Keratinocyte (primary cell): ENCODE measurements at regions not wholly inside any gene's neighbourhood (a gene's known extent, or its start where the extent isn't known, plus 50 kb on each side); places are given as distances from the start of the nearest gene placed in this dataset.

Experiments
- EZH2 ChIP-seq: IDR thresholded peaks from one replicate; pipeline ENCODE4 v1.6.1; 2012; ENCODE audit warnings: inconsistent platforms, mild to moderate bottlenecking, low read length, moderate library complexity
- TF ChIP-seq, protein P1 (sequence below), 3 experiments: IDR thresholded peaks in 1 of 3; conservative IDR thresholded peaks in 1 of 3; optimal IDR thresholded peaks in 1 of 3; 2 replicates in 2 of 3; 3 replicates in 1 of 3; pipeline versions ENCODE3 to v1.5.1; 2011; ENCODE audit warnings: low read length in 3 of 3, mild to moderate bottlenecking in 3 of 3, moderate library complexity in 2 of 3, control low read depth in 1 of 3, inconsistent platforms in 1 of 3; ENCODE audit not compliant: insufficient read depth in 2 of 3; ENCODE audit errors: extremely low read depth in 1 of 3

DNA sequence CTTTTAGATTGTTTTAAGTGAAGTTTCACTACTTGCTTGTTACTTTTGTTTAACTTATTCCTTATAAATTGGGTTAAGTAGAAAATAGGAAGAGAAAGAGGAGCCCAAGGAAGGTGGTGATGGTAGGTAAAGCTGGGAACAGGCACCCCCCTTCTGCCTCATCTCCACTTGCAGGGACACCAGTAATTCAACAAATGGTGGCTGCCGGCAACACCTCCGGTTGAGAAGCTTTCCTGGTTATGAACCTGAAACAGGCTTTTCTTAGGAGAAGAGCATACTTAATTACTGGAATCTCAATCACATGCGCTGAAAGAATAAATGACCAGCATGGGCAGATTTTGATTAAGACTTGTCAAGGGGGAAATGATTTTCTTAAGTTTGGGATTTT, 158.9 kb upstream of the ZNF217 start:
- TF ChIP-seq, protein P1, sequence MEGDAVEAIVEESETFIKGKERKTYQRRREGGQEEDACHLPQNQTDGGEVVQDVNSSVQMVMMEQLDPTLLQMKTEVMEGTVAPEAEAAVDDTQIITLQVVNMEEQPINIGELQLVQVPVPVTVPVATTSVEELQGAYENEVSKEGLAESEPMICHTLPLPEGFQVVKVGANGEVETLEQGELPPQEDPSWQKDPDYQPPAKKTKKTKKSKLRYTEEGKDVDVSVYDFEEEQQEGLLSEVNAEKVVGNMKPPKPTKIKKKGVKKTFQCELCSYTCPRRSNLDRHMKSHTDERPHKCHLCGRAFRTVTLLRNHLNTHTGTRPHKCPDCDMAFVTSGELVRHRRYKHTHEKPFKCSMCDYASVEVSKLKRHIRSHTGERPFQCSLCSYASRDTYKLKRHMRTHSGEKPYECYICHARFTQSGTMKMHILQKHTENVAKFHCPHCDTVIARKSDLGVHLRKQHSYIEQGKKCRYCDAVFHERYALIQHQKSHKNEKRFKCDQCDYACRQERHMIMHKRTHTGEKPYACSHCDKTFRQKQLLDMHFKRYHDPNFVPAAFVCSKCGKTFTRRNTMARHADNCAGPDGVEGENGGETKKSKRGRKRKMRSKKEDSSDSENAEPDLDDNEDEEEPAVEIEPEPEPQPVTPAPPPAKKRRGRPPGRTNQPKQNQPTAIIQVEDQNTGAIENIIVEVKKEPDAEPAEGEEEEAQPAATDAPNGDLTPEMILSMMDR (optimal IDR thresholded peaks at IDR 0.05 in 1 of 3, IDR thresholded peaks at IDR 0.05 in 1 of 3, conservative IDR thresholded peaks at IDR 0.05 in 1 of 3; ENCODE audit: extremely low read depth in 1 of 3, insufficient read depth in 2 of 3, low read length in 3 of 3), result no peak
- TF ChIP-seq EZH2, result no peak
